ENCODE measurements at regions not wholly inside any gene's neighbourhood (a gene's known extent, or its start where the extent isn't known, plus 50 kb on each side); places are given as distances from the start of the nearest gene placed in this dataset.

- TF ChIP-seq E2F1 (CRISPR knock-in tag; IDR thresholded peaks at IDR 0.05) (no peak), ESRRA (IDR thresholded peaks at IDR 0.05; ENCODE audit: borderline replicate concordance, low read depth) (peak; percentile 50; the same call in 1 of the 2 replicates), HDAC2 (IDR thresholded peaks at IDR 0.05) (peak; percentile 93), ATF1 (CRISPR knock-in tag; IDR thresholded peaks at IDR 0.05) (no peak), ATF1 (tag; IDR thresholded peaks at IDR 0.05) (no peak), ZBTB2 (IDR thresholded peaks at IDR 0.05) (no peak), CXXC5 (CRISPR knock-in tag; IDR thresholded peaks at IDR 0.05) (peak; percentile 29; the same call in 1 of the 2 replicates), MAX (CRISPR knock-in tag; IDR thresholded peaks at IDR 0.05) (no peak), SMARCA5 (IDR thresholded peaks at IDR 0.05) (peak; percentile 98), ZFPM2 (CRISPR knock-in tag; IDR thresholded peaks at IDR 0.05) (no peak), SRF (CRISPR knock-in tag; IDR thresholded peaks at IDR 0.05) (no peak), NELFE (IDR thresholded peaks at IDR 0.05; ENCODE audit: insufficient read depth, insufficient read length) (no peak), CBX2 (IDR thresholded peaks at IDR 0.05; ENCODE audit: insufficient read depth, low read length, poor library complexity, severe bottlenecking) (no peak), SMARCA4 (IDR thresholded peaks at IDR 0.05) (no peak), NCOA4 (IDR thresholded peaks at IDR 0.05; ENCODE audit: partially characterized antibody) (peak; percentile 41), CBFB (CRISPR knock-in tag; IDR thresholded peaks at IDR 0.05) (no peak), ZNF668 (CRISPR knock-in tag; IDR thresholded peaks at IDR 0.05) (no peak), ZNF277 (CRISPR knock-in tag; IDR thresholded peaks at IDR 0.05; ENCODE audit: borderline replicate concordance) (no peak), DPF2 (IDR thresholded peaks at IDR 0.05) (no peak), CTCFL (IDR thresholded peaks at IDR 0.05; ENCODE audit: borderline replicate concordance, insufficient read depth, low read depth, low read length, poor library complexity, severe bottlenecking) (no peak), RBM22 (IDR thresholded peaks at IDR 0.05; ENCODE audit: low read depth, low read length, poor library complexity, severe bottlenecking) (no peak), NFE2 (IDR thresholded peaks at IDR 0.05; ENCODE audit: low read depth) (no peak), ZNF121 (CRISPR knock-in tag; conservative IDR thresholded peaks at IDR 0.05) (no peak), U2AF2 (optimal IDR thresholded peaks at IDR 0.05; ENCODE audit: low read depth, low read length) (no peak)
These were observed 107.1 kb downstream of the CEBPB start (continued) for GRCh38 chr20:50297498-50298376.

Measured in K562 (cell line).